ENCODE measurements at regions not wholly inside any gene's neighbourhood (a gene's known extent, or its start where the extent isn't known, plus 50 kb on each side); places are given as distances from the start of the nearest gene placed in this dataset.

GRCh38 chr3:137083332-137083731, 125.5 kb downstream of the IL20RB start:
- no peak overlapping the region for H3K27ac ChIP-seq
- H3K36me3 ChIP-seq, result no peaks in the 10 kb centered on the region
- no peak overlapping the region for H3K9ac ChIP-seq
- H3K4me1 ChIP-seq, result no peaks in the 10 kb centered on the region
- TF ChIP-seq Cebpa-rat (IDR thresholded peaks at IDR 0.05), result no peak
- no peaks in the 10 kb centered on the region for H4K20me1 ChIP-seq
- no peaks in the 10 kb centered on the region for H3K9me3 ChIP-seq (replicated peaks in 1 of 11)
- H3K27me3 ChIP-seq, result no peaks in the 10 kb centered on the region
- no peak overlapping the region for H3K4me2 ChIP-seq
- H3K4me3 ChIP-seq, result no peak overlapping the region

- Histone ChIP-seq H4K20me1 (no peaks in the 10 kb centered on the region), H3K4me3 (no peak overlapping the region), H3K4me2 (no peak overlapping the region), H3K4me1 (no peaks in the 10 kb centered on the region), H3K9me3 (replicated peaks in 1 of 11) (no peaks in the 10 kb centered on the region), H3K9ac (no peak overlapping the region), H3K36me3 (no peaks in the 10 kb centered on the region), H3K27me3 (no peaks in the 10 kb centered on the region), H3K27ac (no peak overlapping the region)
- TF ChIP-seq Cebpa-rat (IDR thresholded peaks at IDR 0.05), result no peak
These were observed 126.8 kb downstream of the IL20RB start for GRCh38 chr3:137084586-137084985.

GRCh38 chr3:137097386-137097785, 139.6 kb downstream of the IL20RB start:
- Histone ChIP-seq H3K4me3 (no peak overlapping the region), H3K9me3 (replicated peaks in 1 of 11) (no peaks in the 10 kb centered on the region; a peak in 1 of 22 replicates), H3K9ac (no peak overlapping the region), H3K4me2 (0 out of 22 replicates have a peak overlapping the region, but pooled peaks of 1 of the 11 experiments have one; percentile 15), H3K4me1 (peaks cover 0 to 6% (median 0%) of the 10 kb centered on the region in 10 experiments; a peak in 2 of 20 replicates), H3K36me3 (no peaks in the 10 kb centered on the region), H4K20me1 (no peaks in the 10 kb centered on the region), H3K27ac (no peak overlapping the region), H3K27me3 (no peaks in the 10 kb centered on the region)
- TF ChIP-seq Cebpa-rat (IDR thresholded peaks at IDR 0.05), result no peak

GRCh38 chr3:137097852-137098251, 140.1 kb downstream of the IL20RB start:
- Histone ChIP-seq H3K27me3 (no peaks in the 10 kb centered on the region), H3K4me2 (0 out of 22 replicates have a peak overlapping the region, but pooled peaks of 1 of the 11 experiments have one; percentile 15), H3K36me3 (no peaks in the 10 kb centered on the region), H4K20me1 (no peaks in the 10 kb centered on the region), H3K9me3 (replicated peaks in 1 of 11) (no peaks in the 10 kb centered on the region; a peak in 1 of 22 replicates), H3K9ac (no peak overlapping the region), H3K4me1 (peaks cover 0 to 6% (median 0%) of the 10 kb centered on the region in 10 experiments; a peak in 2 of 20 replicates), H3K4me3 (no peak overlapping the region), H3K27ac (no peak overlapping the region)
- TF ChIP-seq Cebpa-rat (IDR thresholded peaks at IDR 0.05), result no peak

- Histone ChIP-seq H3K9ac (no peak overlapping the region), H3K4me3 (no peak overlapping the region), H3K4me2 (no peak overlapping the region), H3K4me1 (peaks cover 0 to 6% (median 0%) of the 10 kb centered on the region in 10 experiments; a peak in 2 of 20 replicates), H4K20me1 (no peaks in the 10 kb centered on the region), H3K36me3 (no peaks in the 10 kb centered on the region), H3K9me3 (replicated peaks in 1 of 11) (no peaks in the 10 kb centered on the region; a peak in 1 of 22 replicates), H3K27me3 (no peaks in the 10 kb centered on the region), H3K27ac (no peak overlapping the region)
- TF ChIP-seq Cebpa-rat (IDR thresholded peaks at IDR 0.05), result no peak
These were observed 141.8 kb downstream of the IL20RB start for GRCh38 chr3:137099364-137100219.

- no peak overlapping the region for H3K27ac ChIP-seq
- H3K4me2 ChIP-seq, result no peak overlapping the region
- no peaks in the 10 kb centered on the region for H3K36me3 ChIP-seq
- no peak overlapping the region for H3K9ac ChIP-seq
- H3K27me3 ChIP-seq, result no peaks in the 10 kb centered on the region
- H3K9me3 ChIP-seq (replicated peaks in 1 of 11), result no peaks in the 10 kb centered on the region; a peak in 1 of 22 replicates
- H4K20me1 ChIP-seq, result no peaks in the 10 kb centered on the region
- H3K4me1 ChIP-seq, result peaks cover 0 to 6% (median 0%) of the 10 kb centered on the region in 10 experiments; a peak in 5 of 20 replicates
- H3K4me3 ChIP-seq, result no peak overlapping the region
- TF ChIP-seq Cebpa-rat (IDR thresholded peaks at IDR 0.05), result no peak
These were observed 142.5 kb downstream of the IL20RB start for GRCh38 chr3:137100326-137100725.

GRCh38 chr3:137103739-137104138, 146.0 kb downstream of the IL20RB start:
- no peak overlapping the region for H3K9ac ChIP-seq
- peaks cover 0 to 5% (median 0%) of the 10 kb centered on the region in 10 experiments; a peak in 5 of 20 replicates for H3K4me1 ChIP-seq
- no peak overlapping the region for H3K4me3 ChIP-seq
- H3K36me3 ChIP-seq, result no peaks in the 10 kb centered on the region
- no peak overlapping the region for H3K27ac ChIP-seq
- H3K27me3 ChIP-seq, result no peaks in the 10 kb centered on the region
- H3K9me3 ChIP-seq (replicated peaks in 1 of 11), result no peaks in the 10 kb centered on the region; a peak in 1 of 22 replicates
- H3K4me2 ChIP-seq, result no peak overlapping the region
- no peak for TF ChIP-seq Cebpa-rat (IDR thresholded peaks at IDR 0.05)
- no peaks in the 10 kb centered on the region for H4K20me1 ChIP-seq

GRCh38 chr3:137105277-137105977, 147.6 kb downstream of the IL20RB start:
- Histone ChIP-seq H3K9ac (peak overlapping the region in 2 of 11 experiments; percentile 8 to 19; a peak in 4 of 22 replicates), H3K27me3 (no peaks in the 10 kb centered on the region), H3K4me1 (peaks cover 0 to 5% (median 0%) of the 10 kb centered on the region in 10 experiments; a peak in 5 of 20 replicates), H3K4me2 (peak overlapping the region in 10 of 11 experiments; percentile 8 to 44 (median 26); a peak in 10 of 22 replicates), H3K9me3 (replicated peaks in 1 of 11) (no peaks in the 10 kb centered on the region; a peak in 1 of 22 replicates), H3K27ac (no peak overlapping the region), H3K36me3 (no peaks in the 10 kb centered on the region), H4K20me1 (no peaks in the 10 kb centered on the region), H3K4me3 (no peak overlapping the region)
- TF ChIP-seq Cebpa-rat (IDR thresholded peaks at IDR 0.05), result no peak

- no peak overlapping the region for H3K4me2 ChIP-seq
- H3K4me3 ChIP-seq, result no peak overlapping the region
- H3K9ac ChIP-seq, result no peak overlapping the region
- no peaks in the 10 kb centered on the region for H4K20me1 ChIP-seq
- H3K4me1 ChIP-seq, result peaks cover 0 to 5% (median 0%) of the 10 kb centered on the region in 10 experiments; a peak in 5 of 20 replicates
- TF ChIP-seq Cebpa-rat (IDR thresholded peaks at IDR 0.05), result no peak
- H3K27ac ChIP-seq, result no peak overlapping the region
- H3K36me3 ChIP-seq, result no peaks in the 10 kb centered on the region
- no peaks in the 10 kb centered on the region for H3K9me3 ChIP-seq (replicated peaks in 1 of 11)
- H3K27me3 ChIP-seq, result no peaks in the 10 kb centered on the region
These were observed 148.9 kb downstream of the IL20RB start for GRCh38 chr3:137106612-137107240.

Measured in BLaER1 treated with 17β-estradiol and CSF1 and Interleukin-3, amounts not matched to agents 10 nM and 100 nM (cell line).